ENCODE measurements at regions not wholly inside any gene's neighbourhood (a gene's known extent, or its start where the extent isn't known, plus 50 kb on each side); places are given as distances from the start of the nearest gene placed in this dataset.

DNA sequence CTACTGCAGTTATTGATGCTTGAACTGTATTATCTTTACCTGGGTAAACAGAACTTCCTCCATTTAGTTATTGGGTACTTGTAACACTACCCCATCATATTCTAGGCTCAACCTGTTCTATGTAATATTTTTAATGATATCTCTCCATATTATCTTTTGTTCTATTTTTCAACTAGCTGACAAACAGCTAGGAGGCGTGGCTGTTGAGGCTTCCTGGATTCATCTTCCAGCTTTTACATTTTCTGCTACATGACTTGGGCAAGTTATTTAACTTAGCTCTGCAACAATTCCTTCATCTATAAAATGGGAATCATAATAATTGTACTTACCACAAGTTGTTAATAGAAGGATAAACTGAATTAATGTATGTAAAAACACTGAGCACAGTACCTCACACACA, 349.3 kb downstream of the PTTG2 start (continued):
- no peak for TF ChIP-seq TP53 (CRISPR knock-in tag; IDR thresholded peaks at IDR 0.05)
- TF ChIP-seq, protein P1, sequence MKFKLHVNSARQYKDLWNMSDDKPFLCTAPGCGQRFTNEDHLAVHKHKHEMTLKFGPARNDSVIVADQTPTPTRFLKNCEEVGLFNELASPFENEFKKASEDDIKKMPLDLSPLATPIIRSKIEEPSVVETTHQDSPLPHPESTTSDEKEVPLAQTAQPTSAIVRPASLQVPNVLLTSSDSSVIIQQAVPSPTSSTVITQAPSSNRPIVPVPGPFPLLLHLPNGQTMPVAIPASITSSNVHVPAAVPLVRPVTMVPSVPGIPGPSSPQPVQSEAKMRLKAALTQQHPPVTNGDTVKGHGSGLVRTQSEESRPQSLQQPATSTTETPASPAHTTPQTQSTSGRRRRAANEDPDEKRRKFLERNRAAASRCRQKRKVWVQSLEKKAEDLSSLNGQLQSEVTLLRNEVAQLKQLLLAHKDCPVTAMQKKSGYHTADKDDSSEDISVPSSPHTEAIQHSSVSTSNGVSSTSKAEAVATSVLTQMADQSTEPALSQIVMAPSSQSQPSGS (CRISPR knock-in tag; IDR thresholded peaks at IDR 0.05; ENCODE audit: borderline replicate concordance, low read depth), result no peak
- TF ChIP-seq, protein P2, sequence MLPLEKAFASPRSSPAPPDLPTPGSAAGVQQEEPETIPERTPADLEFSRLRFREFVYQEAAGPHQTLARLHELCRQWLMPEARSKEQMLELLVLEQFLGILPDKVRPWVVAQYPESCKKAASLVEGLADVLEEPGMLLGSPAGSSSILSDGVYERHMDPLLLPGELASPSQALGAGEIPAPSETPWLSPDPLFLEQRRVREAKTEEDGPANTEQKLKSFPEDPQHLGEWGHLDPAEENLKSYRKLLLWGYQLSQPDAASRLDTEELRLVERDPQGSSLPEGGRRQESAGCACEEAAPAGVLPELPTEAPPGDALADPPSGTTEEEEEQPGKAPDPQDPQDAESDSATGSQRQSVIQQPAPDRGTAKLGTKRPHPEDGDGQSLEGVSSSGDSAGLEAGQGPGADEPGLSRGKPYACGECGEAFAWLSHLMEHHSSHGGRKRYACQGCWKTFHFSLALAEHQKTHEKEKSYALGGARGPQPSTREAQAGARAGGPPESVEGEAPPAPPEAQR (CRISPR knock-in tag; IDR thresholded peaks at IDR 0.05), result no peak

DNA sequence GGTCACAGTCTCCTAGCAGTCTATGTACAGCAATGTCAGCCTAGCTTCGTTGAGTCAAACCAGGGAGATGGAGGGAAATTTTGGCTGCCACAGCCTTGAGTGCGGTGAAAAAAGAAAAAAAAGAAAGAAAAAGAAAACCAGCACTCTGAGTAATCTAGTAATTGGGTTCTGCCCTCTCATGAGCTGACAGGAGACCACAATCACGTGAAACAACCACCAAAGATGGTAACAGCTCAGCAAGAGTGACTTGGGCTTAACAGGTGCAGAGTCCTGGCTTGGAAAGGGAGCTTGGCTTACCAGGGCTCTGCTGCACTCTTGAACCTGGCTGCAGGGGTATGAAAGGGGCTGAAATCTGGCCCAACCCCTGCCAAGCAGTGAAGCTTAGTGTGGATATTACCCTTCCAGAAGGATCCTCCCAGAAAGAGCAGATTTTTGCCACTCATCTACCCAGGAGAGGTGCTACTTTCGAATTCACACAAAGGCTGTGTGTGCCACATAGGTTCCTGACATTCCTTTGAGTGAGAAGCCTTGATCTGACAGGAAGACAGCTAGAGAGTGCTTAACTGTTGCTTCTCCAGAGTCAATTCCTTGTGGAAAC, 350.3 kb downstream of the PTTG2 start:
- ChIA-PET POLR2A (no interaction called here), CTCF (interaction anchor here (0.7 to 1.6 kb wide), 5 partner anchors 8 to 364 kb away, joined by 3 to 11 read pairs (median 3); no protein-coding TSS in a partner anchor)
- Mint-ChIP-seq H3K4me1 (peaks cover 11% of the 10 kb centered on the region), H3K9me3 (peaks cover 12% of the 10 kb centered on the region), H3K4me3 (no peak overlapping the region), H3K36me3 (peaks cover 2% of the 10 kb centered on the region; the same call in 1 of the 2 replicates), H3K27ac (no peak overlapping the region), H3K27me3 (ENCODE audit: low read depth) (no peaks in the 10 kb centered on the region)
- DNase-seq (ENCODE audit: low spot score) (no peak), ATAC-seq (peak; percentile 53)
- no peak for TF ChIP-seq GABPB1 (CRISPR knock-in tag; IDR thresholded peaks at IDR 0.05)
- TF ChIP-seq, protein P3, sequence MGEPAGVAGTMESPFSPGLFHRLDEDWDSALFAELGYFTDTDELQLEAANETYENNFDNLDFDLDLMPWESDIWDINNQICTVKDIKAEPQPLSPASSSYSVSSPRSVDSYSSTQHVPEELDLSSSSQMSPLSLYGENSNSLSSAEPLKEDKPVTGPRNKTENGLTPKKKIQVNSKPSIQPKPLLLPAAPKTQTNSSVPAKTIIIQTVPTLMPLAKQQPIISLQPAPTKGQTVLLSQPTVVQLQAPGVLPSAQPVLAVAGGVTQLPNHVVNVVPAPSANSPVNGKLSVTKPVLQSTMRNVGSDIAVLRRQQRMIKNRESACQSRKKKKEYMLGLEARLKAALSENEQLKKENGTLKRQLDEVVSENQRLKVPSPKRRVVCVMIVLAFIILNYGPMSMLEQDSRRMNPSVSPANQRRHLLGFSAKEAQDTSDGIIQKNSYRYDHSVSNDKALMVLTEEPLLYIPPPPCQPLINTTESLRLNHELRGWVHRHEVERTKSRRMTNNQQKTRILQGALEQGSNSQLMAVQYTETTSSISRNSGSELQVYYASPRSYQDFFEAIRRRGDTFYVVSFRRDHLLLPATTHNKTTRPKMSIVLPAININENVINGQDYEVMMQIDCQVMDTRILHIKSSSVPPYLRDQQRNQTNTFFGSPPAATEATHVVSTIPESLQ (CRISPR knock-in tag; IDR thresholded peaks at IDR 0.05), result no peak
- TF ChIP-seq ETV6 (CRISPR knock-in tag; IDR thresholded peaks at IDR 0.05), result no peak
- no peak for TF ChIP-seq FOXP1 (CRISPR knock-in tag; IDR thresholded peaks at IDR 0.05; ENCODE audit: borderline replicate concordance)
- TF ChIP-seq ZNF671 (CRISPR knock-in tag; IDR thresholded peaks at IDR 0.05), result no peak
- TF ChIP-seq NFE2L1 (CRISPR knock-in tag; IDR thresholded peaks at IDR 0.05), result no peak
- no peak for TF ChIP-seq RELA (CRISPR knock-in tag; IDR thresholded peaks at IDR 0.05; ENCODE audit: borderline replicate concordance)
- TF ChIP-seq NR2C2 (CRISPR knock-in tag; IDR thresholded peaks at IDR 0.05), result no peak
- TF ChIP-seq, protein P4, sequence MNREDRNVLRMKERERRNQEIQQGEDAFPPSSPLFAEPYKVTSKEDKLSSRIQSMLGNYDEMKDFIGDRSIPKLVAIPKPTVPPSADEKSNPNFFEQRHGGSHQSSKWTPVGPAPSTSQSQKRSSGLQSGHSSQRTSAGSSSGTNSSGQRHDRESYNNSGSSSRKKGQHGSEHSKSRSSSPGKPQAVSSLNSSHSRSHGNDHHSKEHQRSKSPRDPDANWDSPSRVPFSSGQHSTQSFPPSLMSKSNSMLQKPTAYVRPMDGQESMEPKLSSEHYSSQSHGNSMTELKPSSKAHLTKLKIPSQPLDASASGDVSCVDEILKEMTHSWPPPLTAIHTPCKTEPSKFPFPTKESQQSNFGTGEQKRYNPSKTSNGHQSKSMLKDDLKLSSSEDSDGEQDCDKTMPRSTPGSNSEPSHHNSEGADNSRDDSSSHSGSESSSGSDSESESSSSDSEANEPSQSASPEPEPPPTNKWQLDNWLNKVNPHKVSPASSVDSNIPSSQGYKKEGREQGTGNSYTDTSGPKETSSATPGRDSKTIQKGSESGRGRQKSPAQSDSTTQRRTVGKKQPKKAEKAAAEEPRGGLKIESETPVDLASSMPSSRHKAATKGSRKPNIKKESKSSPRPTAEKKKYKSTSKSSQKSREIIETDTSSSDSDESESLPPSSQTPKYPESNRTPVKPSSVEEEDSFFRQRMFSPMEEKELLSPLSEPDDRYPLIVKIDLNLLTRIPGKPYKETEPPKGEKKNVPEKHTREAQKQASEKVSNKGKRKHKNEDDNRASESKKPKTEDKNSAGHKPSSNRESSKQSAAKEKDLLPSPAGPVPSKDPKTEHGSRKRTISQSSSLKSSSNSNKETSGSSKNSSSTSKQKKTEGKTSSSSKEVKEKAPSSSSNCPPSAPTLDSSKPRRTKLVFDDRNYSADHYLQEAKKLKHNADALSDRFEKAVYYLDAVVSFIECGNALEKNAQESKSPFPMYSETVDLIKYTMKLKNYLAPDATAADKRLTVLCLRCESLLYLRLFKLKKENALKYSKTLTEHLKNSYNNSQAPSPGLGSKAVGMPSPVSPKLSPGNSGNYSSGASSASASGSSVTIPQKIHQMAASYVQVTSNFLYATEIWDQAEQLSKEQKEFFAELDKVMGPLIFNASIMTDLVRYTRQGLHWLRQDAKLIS (CRISPR knock-in tag; IDR thresholded peaks at IDR 0.05; ENCODE audit: borderline replicate concordance), result no peak
- TF ChIP-seq ZBTB21 (CRISPR knock-in tag; IDR thresholded peaks at IDR 0.05; ENCODE audit: borderline replicate concordance), result no peak
- TF ChIP-seq SMAD3 (CRISPR knock-in tag; IDR thresholded peaks at IDR 0.05; ENCODE audit: borderline replicate concordance), result no peak
- TF ChIP-seq, protein P5, sequence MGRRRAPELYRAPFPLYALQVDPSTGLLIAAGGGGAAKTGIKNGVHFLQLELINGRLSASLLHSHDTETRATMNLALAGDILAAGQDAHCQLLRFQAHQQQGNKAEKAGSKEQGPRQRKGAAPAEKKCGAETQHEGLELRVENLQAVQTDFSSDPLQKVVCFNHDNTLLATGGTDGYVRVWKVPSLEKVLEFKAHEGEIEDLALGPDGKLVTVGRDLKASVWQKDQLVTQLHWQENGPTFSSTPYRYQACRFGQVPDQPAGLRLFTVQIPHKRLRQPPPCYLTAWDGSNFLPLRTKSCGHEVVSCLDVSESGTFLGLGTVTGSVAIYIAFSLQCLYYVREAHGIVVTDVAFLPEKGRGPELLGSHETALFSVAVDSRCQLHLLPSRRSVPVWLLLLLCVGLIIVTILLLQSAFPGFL (CRISPR knock-in tag; IDR thresholded peaks at IDR 0.05; ENCODE audit: borderline replicate concordance), result no peak
- TF ChIP-seq NFATC4 (CRISPR knock-in tag; IDR thresholded peaks at IDR 0.05), result no peak
- TF ChIP-seq, protein P6, sequence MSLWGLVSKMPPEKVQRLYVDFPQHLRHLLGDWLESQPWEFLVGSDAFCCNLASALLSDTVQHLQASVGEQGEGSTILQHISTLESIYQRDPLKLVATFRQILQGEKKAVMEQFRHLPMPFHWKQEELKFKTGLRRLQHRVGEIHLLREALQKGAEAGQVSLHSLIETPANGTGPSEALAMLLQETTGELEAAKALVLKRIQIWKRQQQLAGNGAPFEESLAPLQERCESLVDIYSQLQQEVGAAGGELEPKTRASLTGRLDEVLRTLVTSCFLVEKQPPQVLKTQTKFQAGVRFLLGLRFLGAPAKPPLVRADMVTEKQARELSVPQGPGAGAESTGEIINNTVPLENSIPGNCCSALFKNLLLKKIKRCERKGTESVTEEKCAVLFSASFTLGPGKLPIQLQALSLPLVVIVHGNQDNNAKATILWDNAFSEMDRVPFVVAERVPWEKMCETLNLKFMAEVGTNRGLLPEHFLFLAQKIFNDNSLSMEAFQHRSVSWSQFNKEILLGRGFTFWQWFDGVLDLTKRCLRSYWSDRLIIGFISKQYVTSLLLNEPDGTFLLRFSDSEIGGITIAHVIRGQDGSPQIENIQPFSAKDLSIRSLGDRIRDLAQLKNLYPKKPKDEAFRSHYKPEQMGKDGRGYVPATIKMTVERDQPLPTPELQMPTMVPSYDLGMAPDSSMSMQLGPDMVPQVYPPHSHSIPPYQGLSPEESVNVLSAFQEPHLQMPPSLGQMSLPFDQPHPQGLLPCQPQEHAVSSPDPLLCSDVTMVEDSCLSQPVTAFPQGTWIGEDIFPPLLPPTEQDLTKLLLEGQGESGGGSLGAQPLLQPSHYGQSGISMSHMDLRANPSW (CRISPR knock-in tag; conservative IDR thresholded peaks at IDR 0.05; ENCODE audit: low read depth), result no peak
- TF ChIP-seq HMGA2 (CRISPR knock-in tag; IDR thresholded peaks at IDR 0.05), result no peak
- TF ChIP-seq PRRX2 (CRISPR knock-in tag; IDR thresholded peaks at IDR 0.05), result no peak
- TF ChIP-seq, protein P7, sequence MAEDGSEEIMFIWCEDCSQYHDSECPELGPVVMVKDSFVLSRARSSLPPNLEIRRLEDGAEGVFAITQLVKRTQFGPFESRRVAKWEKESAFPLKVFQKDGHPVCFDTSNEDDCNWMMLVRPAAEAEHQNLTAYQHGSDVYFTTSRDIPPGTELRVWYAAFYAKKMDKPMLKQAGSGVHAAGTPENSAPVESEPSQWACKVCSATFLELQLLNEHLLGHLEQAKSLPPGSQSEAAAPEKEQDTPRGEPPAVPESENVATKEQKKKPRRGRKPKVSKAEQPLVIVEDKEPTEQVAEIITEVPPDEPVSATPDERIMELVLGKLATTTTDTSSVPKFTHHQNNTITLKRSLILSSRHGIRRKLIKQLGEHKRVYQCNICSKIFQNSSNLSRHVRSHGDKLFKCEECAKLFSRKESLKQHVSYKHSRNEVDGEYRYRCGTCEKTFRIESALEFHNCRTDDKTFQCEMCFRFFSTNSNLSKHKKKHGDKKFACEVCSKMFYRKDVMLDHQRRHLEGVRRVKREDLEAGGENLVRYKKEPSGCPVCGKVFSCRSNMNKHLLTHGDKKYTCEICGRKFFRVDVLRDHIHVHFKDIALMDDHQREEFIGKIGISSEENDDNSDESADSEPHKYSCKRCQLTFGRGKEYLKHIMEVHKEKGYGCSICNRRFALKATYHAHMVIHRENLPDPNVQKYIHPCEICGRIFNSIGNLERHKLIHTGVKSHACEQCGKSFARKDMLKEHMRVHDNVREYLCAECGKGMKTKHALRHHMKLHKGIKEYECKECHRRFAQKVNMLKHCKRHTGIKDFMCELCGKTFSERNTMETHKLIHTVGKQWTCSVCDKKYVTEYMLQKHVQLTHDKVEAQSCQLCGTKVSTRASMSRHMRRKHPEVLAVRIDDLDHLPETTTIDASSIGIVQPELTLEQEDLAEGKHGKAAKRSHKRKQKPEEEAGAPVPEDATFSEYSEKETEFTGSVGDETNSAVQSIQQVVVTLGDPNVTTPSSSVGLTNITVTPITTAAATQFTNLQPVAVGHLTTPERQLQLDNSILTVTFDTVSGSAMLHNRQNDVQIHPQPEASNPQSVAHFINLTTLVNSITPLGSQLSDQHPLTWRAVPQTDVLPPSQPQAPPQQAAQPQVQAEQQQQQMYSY (CRISPR knock-in tag; IDR thresholded peaks at IDR 0.05), result no peak
